Kidney capillary endothelial cell (primary cell): ENCODE measurements at regions not wholly inside any gene's neighbourhood (a gene's known extent, or its start where the extent isn't known, plus 50 kb on each side); places are given as distances from the start of the nearest gene placed in this dataset.
A peak's percentile ranks its signal among the peaks of the same experiment; 100 is the strongest.
"Not testable (repeated sequence)": the region's sequence is repeated elsewhere in the genome, so short reads cannot be mapped to it uniquely, and the experiment has no call there.

Experiments used
- DNase-seq: peaks from one replicate; pipeline ENCODE4 v3.0.0-alpha.2; 2018; ENCODE audit warnings: low spot score

DNA sequence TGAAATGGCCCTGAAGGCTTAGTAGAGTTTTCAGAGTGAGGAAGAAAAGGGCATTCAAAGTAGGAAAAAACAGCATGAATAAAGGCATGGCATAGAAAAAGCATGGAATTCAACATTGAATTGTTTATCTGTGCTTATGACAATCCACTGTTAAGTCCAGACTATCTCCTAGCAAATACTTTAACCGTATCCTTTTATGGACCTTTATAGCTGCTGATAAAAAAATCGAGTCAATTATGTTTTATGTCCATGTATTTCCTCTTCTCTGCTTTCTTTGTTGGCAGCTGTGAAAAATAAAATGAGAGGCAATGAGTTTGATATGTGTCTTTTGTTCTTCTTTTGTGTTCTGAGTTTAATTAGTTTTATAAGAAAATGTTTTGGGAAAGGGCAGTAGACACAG, 70.4 kb downstream of the TDRD15 start:
- DNase-seq: no peak

DNA sequence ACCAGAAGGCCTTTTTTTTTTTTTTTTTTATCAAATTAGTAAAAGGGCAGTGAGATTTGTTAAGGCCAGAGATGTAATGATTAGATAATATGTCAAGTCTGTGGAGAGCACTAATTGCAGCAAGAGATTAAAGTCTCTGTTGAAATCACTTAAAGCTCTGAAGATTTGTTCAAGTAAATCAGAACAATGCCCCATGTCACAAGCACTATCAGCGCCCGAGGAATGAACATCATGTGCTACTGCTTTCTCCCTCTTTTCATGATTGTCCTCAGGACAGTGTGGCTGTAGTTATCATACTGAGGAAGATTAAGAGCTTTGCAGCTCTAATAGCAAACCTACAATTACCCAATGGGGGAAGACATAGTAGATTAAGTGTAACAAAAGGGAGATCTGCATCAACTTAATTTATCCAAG, 71.1 kb downstream of the TDRD15 start:
- DNase-seq: no peak

DNA sequence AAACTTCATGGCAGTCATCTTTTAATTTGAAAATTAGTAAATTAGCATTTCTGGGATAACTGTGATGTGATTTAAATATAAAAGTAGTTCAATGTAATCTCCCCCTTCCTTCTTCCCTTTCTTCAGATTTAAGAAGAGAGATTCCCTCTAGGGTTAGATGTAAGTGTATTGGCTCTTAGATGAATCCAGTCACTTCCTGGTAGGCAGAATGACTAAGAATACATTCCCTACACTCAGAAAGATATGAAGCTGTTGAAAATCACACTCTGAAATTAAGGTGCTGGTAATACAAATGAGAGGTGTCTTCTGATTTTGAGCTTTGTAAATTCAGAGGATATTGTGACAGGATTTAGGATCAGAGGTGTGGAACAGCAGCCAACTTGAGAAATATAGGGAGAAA, 71.6 kb downstream of the TDRD15 start:
- DNase-seq: peak; percentile 32

DNA sequence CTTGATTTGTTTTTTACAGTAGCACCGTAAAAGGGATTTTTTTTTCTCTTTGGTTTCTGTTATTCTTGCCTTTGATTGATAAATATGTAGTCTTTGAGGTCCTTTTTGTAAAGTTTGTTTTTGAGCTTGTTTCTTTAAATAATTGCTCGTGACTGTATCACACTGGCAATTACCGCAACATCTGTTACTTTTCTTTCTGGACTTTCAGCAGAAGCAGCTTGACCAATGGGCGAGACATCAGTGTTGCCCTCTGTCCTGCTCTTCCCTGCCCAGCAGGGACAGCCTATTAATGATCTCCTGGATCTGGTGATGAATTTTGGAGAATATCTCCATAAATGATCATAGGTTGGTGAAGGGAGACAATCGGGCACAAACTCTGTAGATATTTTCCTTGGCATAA, 74.9 kb downstream of the TDRD15 start:
- DNase-seq: no peak

DNA sequence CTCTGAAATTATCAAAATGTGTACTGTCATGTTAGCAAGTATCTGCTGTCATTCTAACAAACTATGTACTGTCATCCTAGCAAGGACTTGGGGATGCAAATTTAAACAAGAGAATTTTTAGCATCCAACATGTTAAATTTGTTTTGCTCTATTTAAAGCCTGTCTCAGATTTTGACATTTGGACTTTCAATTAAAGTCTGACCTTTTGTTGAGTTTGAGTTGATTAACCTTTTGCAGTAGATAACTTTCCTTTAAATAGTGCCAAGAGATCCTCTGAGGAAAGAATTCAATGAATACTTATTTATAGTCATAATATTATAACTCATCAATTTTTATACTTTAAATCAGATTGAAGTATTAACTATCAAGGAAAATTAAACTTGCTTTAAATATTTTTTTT, 80.2 kb downstream of the TDRD15 start:
- no peak for DNase-seq

DNA sequence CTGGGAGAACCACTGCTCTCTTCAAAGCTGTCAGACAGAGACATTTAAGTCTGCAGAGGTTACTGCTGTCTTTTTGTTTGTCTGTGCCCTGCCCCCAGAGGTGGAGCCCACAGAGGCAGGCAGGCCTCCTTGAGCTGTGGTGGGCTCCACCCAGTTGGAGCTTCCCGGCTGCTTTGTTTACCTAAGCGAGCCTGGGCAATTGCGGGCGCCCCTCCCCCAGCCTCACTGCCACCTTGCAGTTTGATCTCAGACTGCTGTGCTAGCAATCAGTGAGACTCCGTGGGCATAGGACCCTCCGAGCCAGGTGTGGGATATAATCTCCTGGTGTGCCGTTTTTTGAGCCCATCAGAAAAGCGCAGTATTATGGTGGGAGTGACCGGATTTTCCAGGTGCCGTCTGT, 90.3 kb downstream of the TDRD15 start:
- DNase-seq: not testable (repeated sequence)

DNA sequence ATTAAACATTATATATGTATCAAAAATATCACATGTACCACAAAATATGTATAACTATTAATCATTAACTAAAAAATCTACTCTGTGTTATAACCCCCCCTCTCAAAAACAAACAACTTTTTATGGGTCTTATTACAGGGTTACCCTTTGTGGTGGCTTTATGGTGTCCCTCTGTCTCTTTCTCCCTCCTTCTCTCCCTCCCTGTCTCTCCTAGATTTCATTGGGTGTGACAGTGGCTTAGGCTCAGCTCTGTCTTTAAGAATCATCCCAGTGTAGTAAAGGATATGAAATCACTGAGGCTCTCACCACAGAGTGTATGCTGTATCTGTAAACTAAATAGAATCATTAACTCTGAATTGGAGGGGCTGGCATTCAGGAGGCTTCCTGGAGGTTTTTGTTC, 93.7 kb downstream of the TDRD15 start:
- no peak for DNase-seq

DNA sequence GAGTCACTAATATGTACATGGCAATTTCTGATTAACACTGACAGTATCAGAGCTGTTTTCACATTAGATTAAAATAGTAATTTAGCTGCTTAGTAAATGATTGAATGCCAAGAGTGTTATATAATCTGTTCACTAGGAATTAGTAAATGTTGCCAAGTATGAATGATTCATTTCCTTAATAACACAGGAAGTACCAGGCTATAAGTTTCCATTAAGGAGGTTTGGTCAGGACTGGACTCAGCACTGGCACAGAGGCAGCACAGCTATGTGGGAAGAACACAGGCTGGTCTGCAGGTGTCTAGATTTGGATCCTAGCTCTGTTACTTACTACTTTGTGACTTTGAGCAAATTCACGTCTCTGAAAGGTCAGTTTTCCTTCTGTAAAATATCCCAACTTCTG, 97.2 kb downstream of the TDRD15 start:
- peak; percentile 63 for DNase-seq

DNA sequence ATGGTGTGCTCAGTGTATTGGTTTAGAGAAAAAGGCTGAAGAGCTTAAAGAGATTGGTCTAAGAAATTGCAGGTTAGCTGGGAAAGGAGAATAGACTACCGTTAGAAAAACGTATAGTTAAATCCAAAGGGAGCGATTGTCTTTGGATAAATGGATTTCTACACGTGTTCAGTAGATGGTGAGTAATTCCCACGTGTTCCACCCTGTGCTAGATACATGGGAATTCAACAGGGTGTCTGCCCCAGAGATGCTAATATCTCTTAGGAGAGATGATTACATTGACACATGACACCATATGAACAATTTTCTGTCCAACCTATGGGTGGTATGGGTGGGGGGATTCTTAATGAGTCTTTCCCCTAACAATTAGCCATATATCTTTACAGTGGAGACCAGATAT, 99.8 kb downstream of the TDRD15 start:
- no peak for DNase-seq

DNA sequence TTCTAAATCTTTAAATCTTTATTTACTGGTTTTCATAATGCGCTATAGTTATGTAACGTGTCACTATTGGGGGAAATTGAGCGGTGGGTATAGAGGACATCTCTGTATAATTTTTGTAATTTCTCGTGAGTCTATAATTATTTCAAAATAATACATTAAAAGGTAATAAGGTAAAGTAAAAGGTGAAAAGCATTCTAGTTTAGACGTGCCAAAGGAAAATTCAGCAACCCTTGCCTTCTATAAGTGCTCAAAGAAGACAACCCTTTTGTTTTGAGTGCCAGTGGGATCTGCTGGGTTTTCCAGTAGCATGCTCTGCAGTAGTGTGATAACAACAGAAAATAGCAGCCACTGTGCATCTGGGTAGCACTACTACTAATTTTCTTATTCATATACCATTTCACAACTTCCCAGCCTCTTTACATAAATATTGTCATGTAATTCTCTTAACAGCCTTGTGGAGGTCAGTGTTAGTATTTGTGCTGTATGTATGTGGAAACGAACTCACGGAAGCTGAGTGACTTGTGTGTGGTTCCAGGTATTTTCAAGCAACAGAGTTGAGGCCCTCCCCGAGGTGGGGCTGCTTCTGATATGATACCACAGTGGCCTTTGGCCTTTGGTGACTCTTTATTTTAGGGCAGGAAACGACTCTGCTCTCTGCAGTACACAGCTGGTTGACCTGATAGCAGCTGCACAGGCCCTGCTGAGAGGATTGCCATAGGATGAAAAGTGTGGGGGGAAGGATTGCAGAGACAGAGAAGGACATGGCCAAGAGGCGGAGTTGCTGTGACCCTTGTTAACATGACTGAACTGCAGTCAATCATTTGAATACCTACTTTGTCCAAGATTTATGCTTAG, 104.5 kb downstream of the TDRD15 start:
- DNase-seq: no peak

DNA sequence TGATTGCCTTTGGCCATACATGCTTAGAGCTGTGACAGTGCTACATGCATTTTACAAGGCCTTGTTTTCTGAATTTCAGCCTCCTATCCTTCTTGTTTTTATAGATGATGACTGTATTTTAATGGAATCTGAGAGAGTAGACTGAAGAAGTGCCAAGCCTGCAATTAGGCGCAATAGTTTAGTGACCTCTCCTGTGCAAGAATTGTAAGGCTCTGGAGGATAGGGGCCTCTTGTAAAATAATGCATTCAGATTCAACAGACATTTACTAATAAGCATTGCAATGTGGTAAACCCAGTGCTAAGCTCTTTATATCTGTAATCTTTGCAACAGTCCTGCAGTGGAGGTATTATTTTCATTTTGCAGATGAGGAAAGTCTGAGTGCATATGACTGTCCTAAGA, 105.5 kb downstream of the TDRD15 start:
- DNase-seq: no peak

DNA sequence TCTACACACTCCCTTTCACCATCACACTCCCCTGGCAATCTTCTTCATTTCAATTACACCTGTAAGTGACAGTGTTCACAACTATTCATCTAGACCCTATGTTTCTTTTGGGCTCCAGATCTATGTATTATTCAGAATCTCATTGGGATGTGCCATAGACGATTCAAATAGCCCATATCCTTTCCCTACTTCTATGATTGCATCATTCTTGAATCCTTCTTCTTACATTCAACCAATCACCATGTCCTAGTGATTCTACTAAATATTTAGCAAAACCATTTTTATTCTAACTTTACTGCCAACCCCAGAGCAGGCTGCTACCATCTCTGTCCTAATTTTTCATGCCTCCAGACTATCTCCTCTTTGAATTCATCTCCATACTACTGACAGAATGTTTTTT, 106.4 kb downstream of the TDRD15 start:
- no peak for DNase-seq

DNA sequence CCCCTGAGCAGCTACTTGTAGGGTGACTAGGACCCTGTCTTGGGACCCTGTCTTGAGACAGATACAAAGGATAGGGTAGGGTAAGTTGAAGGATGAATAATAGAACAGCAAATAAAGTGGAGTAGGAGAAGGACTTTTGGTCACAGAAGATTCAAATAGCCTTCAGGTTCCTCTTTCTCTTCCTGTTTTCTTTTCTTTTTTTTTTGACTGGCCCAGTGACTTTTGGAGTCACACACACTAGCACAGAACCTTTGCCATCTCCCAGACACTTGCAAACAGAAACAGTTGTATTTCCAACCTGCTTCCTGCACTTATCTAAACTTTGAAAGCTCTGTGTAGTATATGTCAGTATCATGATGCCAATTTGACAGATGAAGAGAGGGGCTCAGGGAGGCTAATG, 108.2 kb downstream of the TDRD15 start:
- no peak for DNase-seq

DNA sequence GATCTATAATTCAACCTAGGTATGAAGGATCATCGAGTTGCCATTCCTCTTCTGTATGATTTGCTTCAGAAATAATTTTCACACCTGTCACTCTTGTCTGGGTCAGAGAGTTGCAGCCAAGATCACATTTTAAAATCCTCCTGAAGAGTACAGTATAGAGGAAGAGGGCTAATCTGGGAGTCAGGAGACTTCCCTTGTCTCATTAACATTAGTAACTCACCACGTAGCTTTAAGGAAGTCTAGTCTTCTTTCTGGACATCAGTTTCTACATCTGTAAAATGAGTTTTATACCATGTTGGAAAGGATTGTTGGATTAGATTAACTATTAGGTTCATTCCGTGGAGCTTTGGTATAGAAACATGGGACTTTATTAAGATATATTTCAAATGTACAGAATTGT, 109.4 kb downstream of the TDRD15 start:
- no peak for DNase-seq

DNA sequence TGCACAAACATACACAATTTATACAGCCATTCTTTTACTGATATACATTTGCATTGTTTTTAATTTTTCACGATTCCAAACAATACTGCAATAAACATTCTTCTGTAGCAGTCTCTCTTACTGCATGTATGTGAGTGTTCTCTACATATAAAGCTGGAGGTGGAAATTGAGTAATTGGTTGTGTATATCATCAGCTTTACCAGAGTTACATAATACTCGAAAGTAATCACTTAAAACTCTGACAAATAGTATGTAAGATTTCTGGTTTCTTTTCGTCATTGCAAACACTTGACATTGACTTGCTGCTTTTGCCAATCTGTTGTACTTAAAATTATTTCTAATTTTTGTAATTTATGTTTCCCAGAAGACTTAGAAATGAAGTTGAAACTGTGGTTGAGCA, 110.2 kb downstream of the TDRD15 start:
- no peak for DNase-seq

DNA sequence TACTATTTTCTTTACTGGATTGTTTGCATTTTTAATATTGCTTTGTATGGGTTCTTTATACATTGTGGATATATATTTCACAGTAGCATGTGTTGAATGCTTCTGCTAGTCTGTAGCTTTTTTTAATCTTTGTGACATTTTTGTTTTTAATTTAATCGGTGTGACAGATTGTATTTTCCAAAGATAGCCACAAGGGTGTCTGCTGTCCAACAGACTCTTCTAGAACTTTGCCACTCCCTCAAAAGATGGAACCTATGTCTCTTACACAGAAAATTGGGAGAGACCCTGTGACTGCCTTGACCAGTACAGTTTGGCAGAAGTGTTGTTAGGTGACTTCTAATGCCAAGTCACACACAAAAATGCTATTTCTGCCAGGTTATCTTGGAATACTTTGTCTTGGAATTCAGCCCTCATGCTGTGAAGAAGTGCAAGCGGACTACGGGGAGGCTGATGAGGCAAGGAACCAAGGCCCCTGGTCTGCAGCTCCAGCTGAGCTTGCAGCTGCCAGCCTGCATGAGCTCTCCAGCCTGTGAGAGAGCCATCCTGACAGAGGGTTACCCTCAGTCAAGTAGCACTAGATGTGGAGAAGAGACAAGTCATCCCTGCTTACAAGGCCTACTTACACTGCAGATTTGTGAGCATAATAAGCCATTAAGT, 110.8 kb downstream of the TDRD15 start:
- no peak for DNase-seq

DNA sequence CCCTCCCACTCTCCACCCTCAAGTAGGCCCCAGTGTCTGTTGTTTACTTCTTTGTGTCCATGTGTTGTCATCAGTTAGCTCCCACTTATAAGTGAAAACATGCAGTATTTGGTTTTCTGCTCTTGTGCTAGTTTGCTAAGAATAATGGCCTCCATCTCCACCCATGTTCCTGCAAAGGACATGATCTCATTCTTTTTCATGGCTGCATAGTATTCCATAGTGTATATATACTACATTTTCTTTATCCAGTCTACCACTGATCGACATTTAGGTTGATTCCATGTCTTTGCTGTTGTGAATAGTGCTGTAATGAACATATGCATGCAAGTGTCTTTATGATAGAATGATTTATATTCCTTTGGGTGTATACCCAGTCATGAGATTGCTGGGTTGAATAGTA, 116.0 kb downstream of the TDRD15 start:
- not testable (repeated sequence) for DNase-seq

DNA sequence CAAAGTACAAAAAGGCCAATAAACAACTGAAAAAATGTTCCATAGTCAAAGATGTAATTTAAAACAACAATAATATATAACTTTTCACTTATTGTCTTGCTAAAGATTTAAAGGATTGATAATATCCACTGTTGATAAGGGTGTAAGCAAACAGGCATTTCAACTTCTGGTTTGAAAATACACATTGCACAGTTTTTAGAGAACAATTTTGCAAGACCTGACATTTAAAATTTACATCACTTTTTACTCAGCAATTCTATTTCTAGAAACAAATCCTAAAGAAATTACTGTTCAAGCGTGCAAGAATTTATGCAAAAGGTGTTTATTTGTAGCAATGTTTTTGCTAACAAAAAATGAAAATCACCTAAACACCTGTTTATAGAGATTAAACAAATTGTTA, 120.4 kb downstream of the TDRD15 start:
- DNase-seq: no peak

DNA sequence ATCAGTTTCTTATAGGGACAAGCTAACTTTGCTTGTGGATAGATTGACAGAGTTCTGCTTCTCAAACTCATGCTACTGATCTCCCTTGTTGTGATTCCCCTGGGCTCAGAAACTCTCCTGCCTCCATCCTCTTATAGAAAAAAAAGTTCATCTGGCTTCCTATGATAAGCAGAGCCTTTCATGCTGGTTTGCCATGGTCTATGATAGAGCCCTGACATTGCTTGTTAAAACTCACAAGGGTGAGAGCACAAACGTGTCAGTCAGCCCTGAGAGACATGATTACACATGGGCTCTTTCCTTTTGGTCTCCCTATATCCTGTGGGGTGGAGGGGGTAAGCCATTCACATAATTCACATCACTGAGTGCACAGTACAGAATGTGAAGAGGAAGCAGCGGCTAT, 121.8 kb downstream of the TDRD15 start:
- DNase-seq: no peak

DNA sequence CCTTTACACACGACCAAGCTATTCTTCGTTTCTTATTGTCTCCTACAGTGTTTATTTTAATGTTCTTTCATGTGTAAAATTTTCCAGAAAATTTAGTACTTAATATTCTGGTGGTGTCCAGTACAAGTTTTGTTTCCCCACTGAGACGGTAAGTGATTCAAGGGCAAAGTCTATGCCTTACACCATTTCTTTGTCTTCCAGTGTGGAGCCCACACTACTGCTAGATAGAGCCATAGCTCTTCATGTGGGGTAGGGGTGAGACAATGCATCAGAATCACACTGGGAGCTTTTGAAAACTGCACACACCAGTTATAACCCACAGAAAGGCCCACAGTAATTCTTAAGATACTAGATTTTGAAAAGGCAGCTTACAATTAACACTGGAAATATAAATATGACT, 125.6 kb downstream of the TDRD15 start:
- DNase-seq: no peak

DNA sequence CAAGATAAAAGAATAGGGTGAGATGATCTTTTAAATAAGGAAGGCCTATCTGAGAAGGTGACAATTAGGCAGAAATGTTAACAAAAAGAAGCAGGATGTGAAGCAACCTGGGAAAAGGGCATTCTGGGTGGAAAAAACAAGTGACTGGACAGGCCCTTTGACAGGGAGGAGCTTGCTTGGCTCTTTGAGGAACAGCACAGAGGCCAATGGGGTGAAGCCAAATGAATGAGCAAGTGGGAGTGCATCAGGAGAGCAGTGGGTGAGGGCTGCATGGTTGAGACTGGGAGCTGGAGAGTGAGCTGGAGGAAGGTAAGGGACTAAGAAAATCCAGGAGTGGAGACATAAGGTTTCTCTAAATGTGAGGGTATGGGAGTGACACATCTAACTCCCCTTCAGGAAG, 126.9 kb downstream of the TDRD15 start:
- no peak for DNase-seq

DNA sequence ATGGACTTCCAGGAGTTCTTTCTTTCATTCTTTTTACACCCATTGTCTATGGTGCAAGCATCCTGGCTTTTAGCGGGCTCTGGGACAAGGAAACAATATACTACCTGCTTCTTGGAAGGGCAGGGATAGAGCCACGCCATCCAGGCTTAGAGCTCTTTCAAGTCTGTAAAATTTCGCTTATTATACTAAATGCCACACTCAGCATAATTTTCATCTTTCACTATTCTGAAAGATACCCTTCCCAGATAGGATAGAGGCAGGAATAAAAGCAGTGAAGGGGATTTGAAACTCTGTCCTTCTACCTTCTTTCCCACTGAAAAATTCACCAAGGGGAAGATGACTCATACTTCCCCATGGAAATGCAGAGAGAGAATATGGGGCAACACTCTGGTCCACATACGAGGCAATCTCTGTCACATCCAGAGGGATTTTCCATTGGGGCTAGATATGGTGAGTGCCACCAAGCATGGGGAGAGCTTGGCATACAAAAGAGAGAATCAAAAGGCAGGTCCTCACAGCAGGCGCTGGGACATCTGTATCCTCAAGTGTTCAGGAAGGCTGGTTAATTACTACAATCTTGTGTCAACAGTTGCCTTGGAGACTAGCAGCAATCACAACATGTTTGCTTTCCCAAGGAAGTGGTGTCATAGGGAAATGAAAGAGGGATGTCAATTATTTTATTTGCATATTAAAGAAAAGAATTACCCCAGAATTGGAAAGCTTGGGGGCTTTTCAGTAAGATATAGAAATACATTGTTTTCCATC, 127.6 kb downstream of the TDRD15 start:
- DNase-seq: peak; percentile 21
